Thoracic aorta (tissue), 2 donors: ENCODE measurements at regions not wholly inside any gene's neighbourhood (a gene's known extent, or its start where the extent isn't known, plus 50 kb on each side); places are given as distances from the start of the nearest gene placed in this dataset.

Experiments used
- ATAC-seq: fragments of 150-250 bp; one replicate; pipeline ENCODE4 v1.8.0; 2017; ENCODE audit warnings: low read depth; ENCODE audit not compliant: insufficient number of reproducible peaks, low FRiP score
- DNase-seq: peaks from one replicate; pipeline ENCODE4 v3.0.0-alpha.2; 2020; ENCODE audit warnings: low spot score
- H3K27ac ChIP-seq, 2 donors: fragments of 200-600 bp; sonication (generic); 1 replicate in 1 of 2; 2 replicates in 1 of 2; pipeline ENCODE4 v1.5.1; 2016; ENCODE audit warnings: mild to moderate bottlenecking in 2 of 2, moderate library complexity in 2 of 2
- H3K27me3 ChIP-seq: fragments of 200-600 bp; sonication (generic); replicated peaks from 2 replicates; pipeline ENCODE4 v1.6.0; 2016; ENCODE audit warnings: mild to moderate bottlenecking; ENCODE audit not compliant: insufficient read depth
- H3K36me3 ChIP-seq: fragments of 200-600 bp; sonication (generic); one replicate; pipeline ENCODE4 v1.5.1; 2016
- H3K4me1 ChIP-seq, 2 donors: fragments of 200-600 bp; sonication (generic); 1 replicate in 1 of 2; 2 replicates in 1 of 2; pipeline versions ENCODE4 v1.5.1 to v1.6.0; 2016; ENCODE audit warnings: low read depth in 2 of 2, mild to moderate bottlenecking in 1 of 2; ENCODE audit not compliant: control insufficient read depth in 1 of 2
- H3K4me3 ChIP-seq: fragments of 200-600 bp; sonication (generic); 2 replicates; pipeline ENCODE4 v1.5.1; 2016; ENCODE audit warnings: mild to moderate bottlenecking
- H3K9me3 ChIP-seq: fragments of 200-600 bp; sonication (generic); 2 replicates; pipeline ENCODE4 v1.5.1; 2016
- CTCF ChIP-seq: fragments of 200-600 bp; sonication (generic); IDR thresholded peaks from one replicate; pipeline ENCODE4 v1.5.1; 2019; ENCODE audit warnings: antibody characterized with exemption

- H3K36me3 ChIP-seq, result no peaks in the 10 kb centered on the region
These were observed 478.1 kb downstream of the NPIPA7 start for GRCh38 chr16:16857012-16857411.

DNA sequence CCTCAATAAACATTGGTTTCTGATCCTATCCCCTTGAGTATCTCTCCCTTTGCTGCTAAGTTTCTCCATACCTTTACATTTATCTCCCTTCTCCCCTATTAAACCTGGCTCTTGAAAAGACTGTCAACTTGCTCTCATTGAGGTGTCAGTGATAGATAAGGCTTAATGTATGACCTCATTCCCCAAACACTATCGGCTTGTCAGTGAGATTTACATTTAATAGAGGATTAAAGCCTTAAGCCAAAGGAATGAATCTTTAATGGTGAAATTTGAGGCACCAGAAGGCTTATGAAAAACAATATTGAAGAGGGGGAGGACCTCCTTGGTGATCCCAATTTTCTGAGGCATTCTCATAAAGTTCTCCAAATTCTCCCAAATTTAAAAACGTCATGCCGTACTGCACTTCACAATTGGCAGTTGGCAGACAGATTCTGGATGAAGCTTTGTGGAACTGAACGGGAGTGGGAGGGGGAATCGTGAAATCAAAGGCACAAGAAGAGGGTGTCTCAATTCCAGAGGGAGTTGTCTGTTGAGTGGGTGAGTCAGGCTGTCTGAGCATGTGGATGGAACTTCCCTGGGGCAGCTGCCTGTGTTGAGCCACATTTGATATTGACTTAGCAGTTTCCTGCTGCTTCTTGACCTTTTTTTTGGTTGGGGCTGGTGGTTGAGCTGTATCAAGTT lies 478.8 kb downstream of the NPIPA7 start:
- no peak for TF ChIP-seq CTCF

More at GRCh38 chr16:16857012-16857411, 478.1 kb downstream of the NPIPA7 start:
- Histone ChIP-seq H3K27ac (no peak overlapping the region), H3K9me3 (no peaks in the 10 kb centered on the region), H3K27me3 (no peaks in the 10 kb centered on the region), H3K4me1 (no peaks in the 10 kb centered on the region), H3K4me3 (no peak overlapping the region)
- no peak for ATAC-seq
- no peak for TF ChIP-seq CTCF
- DNase-seq, result no peak

GRCh38 chr16:16861546-16861945 lies 482.6 kb downstream of the NPIPA7 start:
- Histone ChIP-seq H3K36me3 (no peaks in the 10 kb centered on the region), H3K4me1 (no peaks in the 10 kb centered on the region), H3K4me3 (no peak overlapping the region), H3K27me3 (no peaks in the 10 kb centered on the region), H3K9me3 (no peaks in the 10 kb centered on the region), H3K27ac (no peak overlapping the region)
- no peak for DNase-seq
- peak; percentile 42 for TF ChIP-seq CTCF
- ATAC-seq, result no peak

More for the DNA sequence above, 478.8 kb downstream of the NPIPA7 start:
- Histone ChIP-seq H3K4me1 (no peaks in the 10 kb centered on the region), H3K4me3 (no peak overlapping the region), H3K27ac (no peak overlapping the region), H3K36me3 (no peaks in the 10 kb centered on the region), H3K27me3 (no peaks in the 10 kb centered on the region), H3K9me3 (no peaks in the 10 kb centered on the region)
- ATAC-seq (no peak), DNase-seq (no peak)

- no peak for DNase-seq
- no peak for TF ChIP-seq CTCF
- no peak overlapping the region for H3K27ac ChIP-seq
- no peak for ATAC-seq
- H3K9me3 ChIP-seq, result no peaks in the 10 kb centered on the region
- no peaks in the 10 kb centered on the region for H3K4me1 ChIP-seq
- H3K27me3 ChIP-seq, result no peaks in the 10 kb centered on the region
- H3K4me3 ChIP-seq, result no peak overlapping the region
- H3K36me3 ChIP-seq, result no peaks in the 10 kb centered on the region
These were observed 484.7 kb downstream of the NPIPA7 start for GRCh38 chr16:16863672-16864071.

- DNase-seq, result no peak
- Histone ChIP-seq H3K27ac (no peak overlapping the region), H3K4me3 (no peak overlapping the region), H3K36me3 (no peaks in the 10 kb centered on the region), H3K9me3 (no peaks in the 10 kb centered on the region), H3K4me1 (no peaks in the 10 kb centered on the region), H3K27me3 (no peaks in the 10 kb centered on the region)
- no peak for TF ChIP-seq CTCF
- ATAC-seq, result no peak
These were observed 485.6 kb downstream of the NPIPA7 start for GRCh38 chr16:16864536-16864935.
